Ishikawa (cell line): ENCODE measurements at regions not wholly inside any gene's neighbourhood (a gene's known extent, or its start where the extent isn't known, plus 50 kb on each side); places are given as distances from the start of the nearest gene placed in this dataset.

ENCODE experiments used
- CEBPB ChIP-seq: IDR thresholded peaks from 2 replicates; pipeline ENCODE4 v1.6.1; 2012
- CREB1 ChIP-seq: IDR thresholded peaks from 2 replicates; pipeline ENCODE4 v1.6.1; 2012; ENCODE audit warnings: low read depth
- EGR1 ChIP-seq: IDR thresholded peaks from 2 replicates; pipeline ENCODE4 v1.6.1; 2012
- EP300 ChIP-seq: IDR thresholded peaks from 2 replicates; pipeline ENCODE4 v1.6.1; 2012; ENCODE audit warnings: borderline replicate concordance
- FOXM1 ChIP-seq: IDR thresholded peaks from 2 replicates; pipeline ENCODE4 v1.6.1; 2012; ENCODE audit warnings: low read depth, borderline replicate concordance
- MAX ChIP-seq: IDR thresholded peaks from 2 replicates; pipeline ENCODE4 v1.6.1; 2012
- NFIC ChIP-seq: IDR thresholded peaks from 2 replicates; pipeline ENCODE4 v1.6.1; 2012
- RAD21 ChIP-seq: IDR thresholded peaks from 2 replicates; pipeline ENCODE4 v1.6.1; 2012; ENCODE audit warnings: low read depth
- REST ChIP-seq: IDR thresholded peaks from 2 replicates; pipeline ENCODE4 v1.6.1; 2012; ENCODE audit warnings: low read depth, mild to moderate bottlenecking
- TAF1 ChIP-seq: IDR thresholded peaks from 2 replicates; pipeline ENCODE4 v1.6.1; 2012; ENCODE audit warnings: low read depth, mild to moderate bottlenecking
- TCF12 ChIP-seq: IDR thresholded peaks from 2 replicates; pipeline ENCODE4 v1.6.1; 2012; ENCODE audit warnings: low read depth
- TEAD4 ChIP-seq: IDR thresholded peaks from 2 replicates; pipeline ENCODE4 v1.6.1; 2012
- USF1 ChIP-seq: IDR thresholded peaks from 2 replicates; pipeline ENCODE4 v1.6.1; 2012
- YY1 ChIP-seq: IDR thresholded peaks from 2 replicates; pipeline ENCODE4 v1.6.1; 2012; ENCODE audit warnings: low read depth
- ZBTB7A ChIP-seq: IDR thresholded peaks from 2 replicates; pipeline ENCODE4 v1.6.1; 2012; ENCODE audit warnings: low read depth

- TF ChIP-seq ZBTB7A (no peak), TAF1 (no peak), USF1 (no peak), FOXM1 (no peak), NFIC (no peak), CREB1 (no peak), TEAD4 (no peak), EP300 (no peak), YY1 (no peak), EGR1 (no peak), MAX (no peak), REST (no peak), CEBPB (no peak)
Observed at GRCh38 chrX:15913146-15913545, 58.5 kb upstream of the AP1S2 start.

GRCh38 chrX:15911734-15912550 lies 57.3 kb upstream of the AP1S2 start:
- no peak for TF ChIP-seq FOXM1
- TF ChIP-seq ZBTB7A = no peak
- no peak for TF ChIP-seq USF1
- no peak for TF ChIP-seq CREB1
- TF ChIP-seq RAD21 = no peak
- TF ChIP-seq CEBPB = no peak
- TF ChIP-seq TAF1 = no peak
- TF ChIP-seq REST = no peak
- no peak for TF ChIP-seq MAX
- no peak for TF ChIP-seq EP300
- no peak for TF ChIP-seq NFIC
- no peak for TF ChIP-seq TEAD4
- no peak for TF ChIP-seq EGR1
- no peak for TF ChIP-seq TCF12
- no peak for TF ChIP-seq YY1

GRCh38 chrX:15909605-15910004 lies 55.0 kb upstream of the AP1S2 start:
- TF ChIP-seq MAX = no peak
- no peak for TF ChIP-seq ZBTB7A
- TF ChIP-seq TAF1 = no peak
- TF ChIP-seq REST = no peak
- no peak for TF ChIP-seq EP300
- no peak for TF ChIP-seq TEAD4
- no peak for TF ChIP-seq YY1
- TF ChIP-seq EGR1 = no peak

GRCh38 chrX:15908603-15909290 lies 54.1 kb upstream of the AP1S2 start:
- TF ChIP-seq YY1 (no peak), NFIC (no peak), MAX (no peak)
